ENCODE measurements at regions not wholly inside any gene's neighbourhood (a gene's known extent, or its start where the extent isn't known, plus 50 kb on each side); places are given as distances from the start of the nearest gene placed in this dataset.

DNA sequence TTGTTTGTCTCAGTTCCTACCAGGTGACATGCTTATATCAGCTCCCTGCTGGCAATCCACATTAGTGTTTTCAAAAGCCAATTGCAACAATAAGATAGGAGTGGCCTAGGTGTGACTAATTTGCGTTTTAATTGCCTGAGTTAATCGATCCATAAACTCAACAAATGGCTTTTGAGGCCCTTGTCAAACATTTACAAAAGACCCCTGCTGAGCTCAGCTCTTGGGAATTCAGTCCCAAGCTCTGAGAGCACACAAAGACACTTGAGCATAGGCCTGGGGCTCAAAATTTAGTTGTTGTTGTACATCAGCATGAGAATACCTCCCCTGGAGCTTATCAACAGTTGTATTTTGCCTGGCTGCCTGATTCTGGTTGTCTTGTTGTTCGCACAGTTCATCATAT is 1134.4 kb upstream of the TSPY4 start:
- no peak for DNase-seq

DNA sequence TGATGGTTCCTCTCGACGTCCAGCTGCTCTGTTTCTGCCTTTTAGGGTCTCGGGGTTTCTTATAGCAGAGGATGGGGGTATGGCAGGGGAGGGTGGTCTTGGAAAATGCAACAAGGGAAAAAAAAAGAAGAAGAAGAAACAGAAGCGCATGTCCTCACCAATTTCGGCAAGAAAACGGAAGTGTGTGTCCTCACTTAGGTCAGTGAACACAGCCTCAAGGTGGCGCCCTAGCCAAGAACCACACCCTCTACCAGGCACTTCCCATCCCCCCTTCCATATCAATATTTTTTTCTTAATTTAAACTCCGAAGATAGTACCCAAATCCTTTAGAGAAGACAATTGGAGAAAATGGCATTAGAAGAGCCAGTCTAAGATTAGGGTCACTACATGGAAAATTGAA is 1096.1 kb upstream of the TSPY4 start:
- no peak for DNase-seq

DNA sequence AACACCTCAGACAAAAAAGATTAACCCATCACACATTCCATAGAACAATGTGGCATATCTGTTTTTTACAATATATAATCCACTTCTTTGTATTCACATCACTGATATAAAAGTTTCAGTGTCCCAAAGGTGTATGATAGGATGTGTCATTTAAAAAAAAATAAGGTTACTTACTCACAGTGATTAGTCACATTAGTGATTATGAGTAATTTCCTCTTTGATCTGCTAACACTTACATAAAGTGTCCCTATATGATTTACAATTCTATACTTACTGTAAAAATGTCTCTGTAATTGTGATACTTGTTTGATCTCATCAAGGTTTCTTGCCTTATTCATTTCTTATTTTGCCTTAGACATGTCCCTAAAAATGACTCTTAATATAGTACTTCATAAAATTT is 1063.5 kb upstream of the TSPY4 start:
- DNase-seq = no peak

DNA sequence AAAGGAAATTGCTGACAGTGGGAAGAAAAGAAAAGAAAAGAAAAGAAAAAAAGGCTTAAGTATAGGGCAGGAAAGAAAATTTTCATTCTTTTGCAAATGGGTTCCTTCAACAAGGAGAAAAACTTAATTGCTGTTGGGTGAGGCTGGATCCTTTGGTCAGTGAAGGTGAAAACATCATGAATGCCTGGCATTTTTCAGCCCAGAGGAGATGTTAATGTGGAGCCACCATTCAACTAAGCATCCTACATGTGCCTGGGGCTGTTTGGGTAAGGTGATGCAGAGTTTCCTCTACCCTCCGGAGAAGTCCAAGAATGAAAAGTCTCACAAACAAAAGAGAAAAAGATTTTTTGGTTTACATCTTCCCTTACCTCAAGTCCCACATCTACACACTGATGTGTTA is 1032.2 kb upstream of the TSPY4 start:
- DNase-seq = no peak

DNA sequence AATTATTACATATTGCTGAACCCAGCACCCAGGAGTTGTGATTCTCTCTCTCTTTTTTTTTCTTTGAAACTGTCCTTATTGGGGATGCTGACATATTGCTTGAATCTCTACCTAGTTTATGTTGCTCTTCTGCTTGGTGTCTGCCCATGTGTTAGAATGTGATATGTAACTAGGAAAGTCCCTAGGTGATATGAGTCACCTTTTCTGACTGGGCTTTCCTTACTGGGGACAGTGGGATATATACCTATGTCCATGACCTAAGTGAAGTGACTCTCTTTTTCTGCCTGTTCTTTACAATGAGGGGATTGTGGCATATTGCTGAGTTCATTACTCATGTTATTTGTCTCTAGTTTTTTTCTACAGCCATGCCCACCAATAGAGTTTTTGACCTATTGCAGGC is 1013.2 kb upstream of the TSPY4 start:
- DNase-seq = no peak

DNA sequence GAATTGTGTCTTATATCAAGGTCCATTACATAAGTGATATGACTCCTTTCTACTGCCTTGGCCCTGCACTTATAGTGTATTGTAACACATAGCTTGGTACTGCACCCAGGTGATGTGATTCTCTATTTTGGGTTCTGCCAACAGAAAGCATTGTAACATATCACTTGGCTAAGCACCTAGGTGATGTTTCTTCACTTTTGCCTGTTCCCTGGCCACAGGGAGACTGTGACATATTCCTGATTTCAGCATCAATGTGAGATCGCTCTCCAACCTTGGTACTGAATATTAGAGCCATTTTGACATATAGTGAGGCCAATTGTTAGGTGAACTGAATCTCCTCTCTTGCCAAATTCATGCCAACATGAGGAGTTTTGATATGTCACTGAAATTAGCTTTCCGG is 1010.3 kb upstream of the TSPY4 start:
- no peak for DNase-seq

DNA sequence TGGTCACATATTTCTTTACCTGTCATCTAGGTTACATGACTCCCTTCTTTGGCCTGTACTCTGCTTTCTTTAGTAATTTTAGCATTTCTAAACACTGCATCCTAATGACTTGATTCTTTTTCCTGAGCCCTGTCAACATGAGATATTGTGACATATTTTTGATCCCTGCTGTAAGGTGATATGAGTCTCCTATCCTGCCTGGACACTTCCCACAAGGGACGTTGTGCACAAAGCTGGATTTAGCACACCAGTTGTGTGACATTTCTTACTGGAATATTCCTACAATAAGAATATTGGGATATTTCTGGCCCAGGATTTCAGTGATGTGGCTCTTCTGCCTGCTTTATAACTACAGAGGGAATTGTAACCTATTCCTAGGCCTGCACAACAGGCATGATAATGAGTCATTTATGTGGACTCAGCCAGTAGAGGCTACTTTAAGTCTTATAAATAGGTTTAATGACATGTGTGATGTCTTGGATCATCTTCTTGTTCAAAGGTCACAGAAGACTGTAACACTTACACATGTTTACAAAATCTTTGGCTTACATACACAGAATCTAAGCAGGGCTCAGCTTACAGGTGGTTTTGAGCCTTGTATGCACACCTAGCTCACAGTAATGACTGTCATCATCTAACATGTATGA is 1009.4 kb upstream of the TSPY4 start:
- no peak for DNase-seq

DNA sequence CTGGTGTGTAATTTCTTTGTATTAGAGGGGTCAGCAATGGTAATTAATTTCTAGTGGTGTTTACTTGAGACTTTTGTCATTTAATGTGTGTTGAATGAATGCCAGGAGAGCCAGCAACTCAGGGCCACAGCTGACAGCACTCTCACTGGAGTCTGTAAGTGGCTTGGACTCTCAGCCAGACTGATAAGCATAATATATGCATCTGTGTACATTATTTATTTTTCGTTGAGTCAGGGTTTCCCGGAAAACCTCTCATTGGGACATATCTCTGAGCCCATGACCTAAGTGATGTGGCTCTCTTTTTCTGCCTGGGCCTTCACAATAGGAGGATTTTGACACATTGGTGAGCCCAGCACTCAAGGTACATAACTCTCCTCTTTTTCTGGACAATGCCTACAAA is 1007.8 kb upstream of the TSPY4 start:
- no peak for DNase-seq

DNA sequence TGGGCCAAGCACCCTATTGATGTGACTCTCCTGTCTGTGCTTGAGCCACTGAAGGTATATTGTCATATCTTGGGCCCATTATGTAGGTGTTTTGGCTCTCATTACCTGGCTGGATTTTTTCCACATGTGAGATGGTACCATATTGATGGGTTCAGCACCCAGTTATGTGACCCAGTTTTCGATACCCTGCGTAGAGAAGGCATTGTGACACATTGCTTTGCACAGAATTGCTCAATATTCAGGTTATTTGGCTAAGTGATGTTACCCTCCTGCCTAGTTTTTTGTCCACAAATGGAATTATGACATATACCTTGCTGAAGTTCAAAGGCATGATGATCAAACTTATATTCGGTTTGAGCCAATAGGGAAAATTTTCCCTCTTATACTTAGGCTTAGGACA is 1007.3 kb upstream of the TSPY4 start:
- DNase-seq = no peak

DNA sequence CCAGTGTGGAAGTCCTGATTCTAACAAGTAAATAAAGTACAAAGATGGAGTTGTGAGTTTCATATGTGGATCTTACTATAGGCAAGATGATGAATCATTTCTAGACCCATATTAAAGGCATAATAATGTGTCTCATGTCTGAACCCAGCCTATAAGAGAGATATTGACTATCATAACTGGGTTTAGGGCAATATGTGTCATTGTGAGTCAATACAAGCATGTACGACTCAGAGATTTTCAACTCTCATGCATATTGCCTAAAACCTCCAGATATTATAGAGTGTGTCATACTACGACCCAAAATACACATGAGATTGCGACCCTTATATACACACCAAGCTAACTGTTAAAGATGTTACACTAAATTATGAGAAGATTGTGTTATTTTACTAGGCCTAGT is 1003.9 kb upstream of the TSPY4 start:
- no peak for DNase-seq

DNA sequence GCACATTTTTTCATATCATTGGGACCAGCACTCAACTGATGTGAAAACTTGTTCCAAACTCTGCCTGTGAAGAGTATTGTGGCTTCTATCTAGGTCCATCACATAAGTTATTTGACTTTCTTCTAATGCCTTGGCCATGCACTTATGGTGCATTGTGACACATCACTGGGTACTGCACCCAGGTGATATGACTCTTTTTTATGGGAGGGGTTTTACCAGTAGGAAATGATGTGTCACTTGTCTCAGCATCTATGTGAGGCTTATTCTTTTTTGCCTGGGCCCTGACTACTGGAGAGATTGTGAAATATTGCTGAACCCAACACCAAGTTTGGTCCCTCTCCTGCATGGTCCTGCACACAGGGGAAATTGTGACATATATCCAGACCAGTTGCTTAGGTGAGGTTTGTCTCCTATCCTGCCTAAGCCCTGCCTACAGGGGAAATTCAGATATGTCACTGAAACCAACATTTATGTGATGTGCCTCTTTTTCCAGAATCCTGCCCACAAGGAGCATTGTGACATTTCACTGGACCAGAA is 1001.9 kb upstream of the TSPY4 start:
- no peak for DNase-seq

DNA sequence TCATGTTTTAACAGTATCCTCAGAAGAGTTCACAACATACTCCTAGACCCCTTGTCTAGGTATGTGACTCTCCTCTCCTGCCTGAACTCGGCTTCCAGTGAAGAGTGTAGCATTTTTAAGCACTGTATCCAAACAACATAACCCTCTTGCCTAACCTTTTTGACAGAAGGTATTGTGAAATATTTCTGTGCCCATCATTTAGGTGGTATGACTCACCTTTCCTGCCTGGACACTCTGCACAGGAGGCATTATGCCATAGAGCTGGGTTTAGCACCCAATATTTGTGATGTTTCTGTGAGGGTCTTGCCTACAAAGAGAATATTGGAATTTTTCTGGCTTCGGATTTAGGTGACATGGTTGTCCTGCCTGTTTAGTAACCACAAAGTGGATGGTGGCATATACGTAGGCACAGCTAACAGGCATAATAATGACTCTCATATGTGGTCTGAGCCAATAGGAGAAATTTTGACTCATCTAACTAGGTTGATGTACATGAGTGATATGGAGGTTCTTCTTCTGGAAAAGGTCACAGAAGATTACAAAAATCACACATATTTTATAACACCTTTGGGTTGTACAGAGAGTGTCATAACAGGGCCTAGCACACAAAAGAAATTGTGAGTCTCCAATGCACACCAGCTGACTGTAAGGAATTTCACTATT is 1001.0 kb upstream of the TSPY4 start:
- DNase-seq = no peak

DNA sequence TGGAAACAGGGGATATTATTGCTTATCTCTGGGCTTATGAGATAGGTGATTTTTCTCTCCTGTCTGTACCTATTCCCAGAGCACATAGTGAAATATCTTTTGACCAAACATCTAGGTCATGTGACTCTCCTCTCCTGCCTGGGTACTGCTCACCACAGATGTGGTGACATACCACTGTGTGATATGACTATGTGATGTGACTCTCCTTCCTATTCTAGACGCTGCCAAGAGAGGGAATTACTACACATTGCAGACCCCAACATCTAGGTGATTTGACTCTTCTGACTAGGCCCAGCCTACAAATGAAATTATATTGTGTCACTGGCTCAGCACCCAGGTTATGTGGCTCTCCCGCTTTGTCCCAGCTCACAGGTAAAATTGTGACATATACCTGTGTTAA is 996.3 kb upstream of the TSPY4 start:
- DNase-seq = no peak

DNA sequence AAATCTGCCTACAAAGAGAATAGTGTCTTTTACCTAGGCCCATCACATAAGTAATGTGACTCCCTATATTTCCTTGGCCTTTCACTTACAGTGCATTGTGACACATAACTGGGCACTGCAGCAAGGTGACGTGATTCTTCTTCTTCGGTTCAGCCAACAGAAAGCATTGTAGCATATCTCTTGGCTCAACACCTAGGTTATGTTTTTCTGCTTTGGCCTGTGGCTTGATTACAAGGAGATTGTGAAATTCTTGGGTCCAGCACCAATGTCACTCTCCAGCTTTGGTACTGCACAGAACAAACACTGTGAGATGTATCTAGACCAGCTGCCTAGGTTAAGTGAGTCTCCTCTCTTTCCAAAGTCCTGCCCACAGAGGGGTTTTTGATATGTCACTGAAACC is 995.1 kb upstream of the TSPY4 start:
- DNase-seq = no peak

DNA sequence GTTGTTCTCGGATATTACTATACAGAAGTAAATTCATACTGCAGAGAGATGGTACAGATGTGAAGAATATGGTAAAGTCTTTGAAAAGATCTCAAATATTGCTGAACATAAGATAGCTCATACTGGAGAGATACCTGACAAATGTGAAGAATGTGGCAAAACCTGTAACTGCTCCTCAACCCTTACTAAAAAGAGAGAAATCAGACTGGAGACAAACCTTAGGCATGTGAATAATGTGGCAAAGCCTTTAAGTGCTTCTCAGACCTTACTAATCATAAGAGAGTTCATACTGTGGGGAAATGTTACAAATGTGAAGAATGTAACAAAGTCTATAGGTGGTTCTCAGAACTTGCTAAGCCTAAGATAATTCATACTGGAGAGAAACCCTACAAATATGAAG is 986.0 kb upstream of the TSPY4 start:
- DNase-seq = no peak

DNA sequence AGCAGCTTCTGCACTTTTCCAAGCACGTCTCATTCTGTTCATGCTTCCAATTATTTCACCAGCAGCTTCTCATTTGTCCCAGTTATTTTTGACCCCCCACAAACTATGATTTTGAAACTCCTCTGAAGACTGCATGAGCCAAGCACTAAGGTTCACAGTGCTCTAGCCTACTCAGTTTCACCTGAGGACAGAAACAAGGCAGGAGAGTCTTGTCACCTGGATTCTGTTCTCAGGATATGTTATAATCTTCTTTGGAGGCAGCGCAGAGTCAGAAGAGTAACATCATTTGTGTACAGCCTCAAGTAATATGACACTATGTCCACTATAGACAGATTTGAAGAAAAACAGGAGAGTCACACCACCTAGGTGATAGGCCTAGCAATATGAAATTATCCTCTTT is 985.1 kb upstream of the TSPY4 start:
- DNase-seq = no peak

DNA sequence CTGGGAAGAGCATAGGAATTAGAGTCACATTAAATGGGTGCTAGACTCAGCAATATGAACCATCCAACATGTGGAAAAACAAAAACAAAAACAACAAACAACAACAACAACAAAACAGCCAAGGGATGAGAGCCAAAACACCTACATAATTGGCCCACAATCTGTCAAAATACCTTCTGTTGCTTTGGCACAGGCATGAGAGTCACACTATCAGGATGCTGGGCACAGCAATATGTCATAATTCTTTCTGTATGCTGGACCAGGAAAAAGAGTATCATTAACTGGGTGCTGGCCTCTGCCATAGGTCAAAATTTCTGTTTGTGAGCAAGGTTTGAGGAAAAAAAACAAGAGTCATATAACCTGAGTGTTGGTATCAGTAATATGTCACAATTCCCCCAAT is 979.1 kb upstream of the TSPY4 start:
- DNase-seq = no peak

DNA sequence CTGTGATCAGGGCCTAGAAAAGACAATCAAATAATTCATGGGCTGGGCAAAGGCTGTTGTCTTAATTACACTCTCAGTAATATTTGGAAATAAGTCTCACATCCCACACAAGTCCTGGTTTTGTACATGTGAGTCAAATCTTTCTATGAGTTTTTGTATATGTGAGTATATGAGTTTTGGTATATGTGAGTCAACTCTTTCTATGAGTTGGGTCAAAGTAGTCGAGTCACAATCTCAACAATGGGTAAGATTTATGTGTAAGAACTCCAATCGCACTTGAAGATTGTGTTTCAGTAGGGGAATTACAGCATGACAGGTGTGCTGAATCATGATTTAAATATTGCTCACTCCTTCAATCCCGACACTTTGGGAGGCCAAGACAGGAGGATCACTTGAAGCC is 975.5 kb upstream of the TSPY4 start:
- DNase-seq = no peak

DNA sequence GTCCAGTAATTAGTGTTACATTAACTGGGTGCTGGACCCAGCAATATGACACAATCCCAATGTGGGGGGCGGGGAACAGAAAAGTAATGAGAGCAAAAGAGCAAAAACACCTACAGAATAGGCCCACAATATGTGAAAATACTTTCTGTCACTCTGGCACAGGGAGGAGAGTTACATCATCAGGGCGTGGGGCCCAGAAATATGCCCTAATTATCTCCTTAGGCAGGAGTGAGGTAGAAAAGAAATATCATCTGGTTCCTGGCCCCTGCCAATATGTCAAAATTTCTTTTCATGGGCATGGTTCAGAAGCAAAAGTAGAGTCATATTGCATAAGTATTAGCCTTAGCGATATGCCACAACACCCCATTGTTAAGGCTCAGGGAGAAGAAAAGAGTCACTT is 959.8 kb upstream of the TSPY4 start:
- DNase-seq = no peak

DNA sequence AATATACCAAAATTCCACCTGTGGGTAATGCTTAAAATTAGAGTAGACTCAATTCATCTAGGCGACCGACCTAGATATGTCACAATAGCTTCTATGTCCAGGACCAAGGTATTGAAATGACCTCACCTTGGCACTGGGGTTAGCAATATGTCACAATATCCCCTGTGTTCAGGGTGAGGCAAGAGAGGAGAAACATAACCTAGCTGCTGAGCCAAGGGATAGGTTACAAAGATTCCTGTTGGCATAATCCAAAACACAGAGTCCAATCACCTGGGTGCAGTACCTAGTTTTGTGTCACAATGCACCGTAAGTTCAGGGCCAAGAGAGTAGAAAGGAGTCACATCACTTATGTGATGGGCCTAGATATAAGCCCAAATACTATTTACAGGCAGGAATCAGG is 957.5 kb upstream of the TSPY4 start:
- DNase-seq = no peak

DNA sequence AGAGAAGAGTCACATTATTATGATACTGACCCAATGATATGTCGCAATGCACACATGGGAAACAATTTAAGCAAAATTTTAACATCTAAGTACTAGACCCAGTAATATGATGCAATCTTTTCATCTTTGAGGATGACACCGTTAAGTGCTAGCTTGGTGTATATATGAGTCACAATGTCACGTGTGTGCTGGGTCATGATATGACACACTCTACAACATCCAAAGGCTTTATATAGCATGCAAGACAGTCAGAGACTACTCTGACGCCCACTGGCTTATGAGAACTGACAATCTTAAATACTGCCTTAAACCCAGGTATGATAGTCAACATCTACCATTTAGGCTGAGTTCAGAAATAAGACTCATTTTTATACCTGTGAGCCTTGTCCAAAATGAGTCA is 955.8 kb upstream of the TSPY4 start:
- no peak for DNase-seq

DNA sequence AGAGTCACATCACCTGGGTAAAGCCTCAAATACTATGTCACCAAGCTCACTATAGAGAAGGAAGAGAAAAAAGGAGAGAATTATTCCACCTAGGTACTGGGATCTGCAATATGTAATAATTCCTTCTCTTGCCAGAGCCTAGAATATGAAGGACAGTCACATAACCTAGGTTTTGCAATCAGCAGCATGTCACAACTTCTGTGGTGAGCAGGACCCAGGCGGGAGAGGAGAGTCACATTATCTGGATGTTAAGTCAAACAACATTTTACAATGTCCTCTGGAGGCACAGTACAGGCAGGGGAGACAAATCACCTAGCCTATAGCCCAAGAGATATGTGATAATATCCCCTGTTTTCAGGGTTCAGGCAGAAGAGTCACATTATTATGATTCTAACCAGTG is 951.2 kb upstream of the TSPY4 start:
- DNase-seq = no peak

DNA sequence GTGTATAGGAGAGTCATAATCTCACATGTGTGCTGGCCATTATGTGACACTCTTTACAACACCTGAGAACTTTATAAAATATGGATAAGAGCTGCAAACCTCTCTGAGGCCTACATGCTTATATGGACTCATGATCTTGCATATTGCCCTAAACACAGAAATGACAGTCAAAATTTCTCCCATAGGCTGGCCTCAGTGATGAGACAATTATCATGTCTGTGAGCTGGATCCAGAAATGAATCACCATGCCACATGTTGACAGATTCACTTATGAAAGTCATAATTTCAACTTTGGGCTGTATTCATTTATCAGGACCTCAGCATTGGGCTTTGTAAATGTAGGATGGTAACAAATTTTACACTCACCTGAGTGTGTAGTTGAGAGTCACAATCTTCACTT is 948.8 kb upstream of the TSPY4 start:
- DNase-seq = no peak

DNA sequence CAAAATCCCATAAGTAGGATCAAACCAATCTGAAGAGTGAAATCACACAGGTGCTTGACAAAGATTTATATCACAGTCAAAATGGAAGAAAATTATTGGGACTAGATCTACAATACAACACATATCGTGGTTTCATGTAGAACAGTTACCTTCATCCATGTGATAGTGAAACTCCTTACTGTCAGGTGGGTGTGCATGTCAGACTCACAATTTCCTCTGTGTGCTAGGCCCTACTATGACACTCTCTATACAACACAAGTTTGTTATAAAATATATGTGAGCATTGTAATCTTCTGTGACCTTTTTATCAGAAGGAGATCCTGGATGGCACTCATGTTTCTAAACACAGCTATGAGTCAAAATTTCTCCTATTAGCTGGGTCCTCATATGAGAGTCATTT is 947.0 kb upstream of the TSPY4 start:
- DNase-seq = no peak

DNA sequence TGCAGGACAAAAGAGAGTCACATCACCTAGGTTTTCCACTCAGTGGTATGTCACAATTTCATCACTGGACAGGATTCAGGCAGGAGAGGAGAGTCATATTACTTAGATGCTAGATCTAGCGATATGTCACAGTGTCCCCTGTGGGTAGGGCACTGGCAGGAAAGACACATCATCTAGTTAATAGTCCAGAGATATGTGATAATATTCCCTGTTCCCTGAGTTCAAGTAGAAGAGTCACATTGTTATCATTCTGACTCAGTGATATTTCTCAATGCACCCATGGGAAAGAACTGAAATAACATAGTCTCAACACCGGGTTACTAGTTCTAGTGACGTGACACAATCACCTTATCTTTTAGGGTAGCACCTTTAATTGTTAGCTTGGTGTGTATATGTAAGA is 944.0 kb upstream of the TSPY4 start:
- DNase-seq = no peak

Data from hindlimb muscle (tissue), 1 donor.